Neural progenitor cell (in vitro differentiated cells): ENCODE measurements at regions not wholly inside any gene's neighbourhood (a gene's known extent, or its start where the extent isn't known, plus 50 kb on each side); places are given as distances from the start of the nearest gene placed in this dataset.

ENCODE experiments used
- EZH2 ChIP-seq: fragments of 200-600 bp; sonication (generic); IDR thresholded peaks from 2 replicates; pipeline ENCODE4 v1.6.1; 2017; ENCODE audit warnings: antibody characterized with exemption, mild to moderate bottlenecking, moderate library complexity
- EZH2phosphoT487 ChIP-seq: fragments of 200-600 bp; sonication (generic); IDR thresholded peaks from 2 replicates; pipeline ENCODE4 v1.6.1; 2017; ENCODE audit warnings: antibody characterized with exemption
- TF ChIP-seq, protein P1 (sequence below): fragments of 200-600 bp; sonication (generic); IDR thresholded peaks from 2 replicates; pipeline ENCODE4 v1.5.1; 2017; ENCODE audit warnings: antibody characterized with exemption, mild to moderate bottlenecking

DNA sequence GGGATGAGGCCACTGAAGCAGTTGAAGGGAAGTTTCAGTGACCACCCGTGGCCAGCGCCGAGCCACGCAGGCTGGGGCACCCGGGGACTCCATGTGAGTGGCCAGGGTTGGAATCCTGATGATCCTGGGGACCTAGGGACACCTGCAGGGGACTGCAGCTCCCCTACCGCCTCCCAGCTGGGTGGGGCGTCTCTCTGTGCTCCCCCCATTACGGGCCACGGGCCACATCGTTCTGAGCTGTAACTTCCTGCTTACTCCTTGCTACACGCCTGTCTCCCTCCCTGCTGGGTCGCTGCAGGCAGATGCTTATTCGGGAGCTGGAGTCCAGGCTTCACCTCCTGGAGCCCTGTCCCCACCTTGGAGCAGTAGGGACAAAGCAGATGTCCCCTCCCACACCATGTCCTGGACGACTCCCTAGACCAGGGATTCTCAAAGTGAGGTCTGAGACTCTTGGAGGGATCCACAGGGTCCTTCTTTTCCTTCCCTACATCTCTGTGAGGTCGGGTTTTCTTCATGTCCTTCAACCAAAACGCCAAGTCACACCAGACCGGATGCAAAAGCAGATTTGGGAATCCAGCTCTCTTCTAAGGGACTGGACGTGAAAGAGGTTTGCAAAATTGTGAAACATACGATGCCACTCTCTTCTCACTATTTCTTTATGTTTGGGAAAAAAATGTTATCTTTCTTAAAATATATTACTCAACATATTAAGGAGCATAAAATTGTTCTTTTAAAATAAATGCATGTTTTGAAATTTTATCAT is 85.9 kb upstream of the NCOR2 start:
- no peak for TF ChIP-seq EZH2
- TF ChIP-seq, protein P1, sequence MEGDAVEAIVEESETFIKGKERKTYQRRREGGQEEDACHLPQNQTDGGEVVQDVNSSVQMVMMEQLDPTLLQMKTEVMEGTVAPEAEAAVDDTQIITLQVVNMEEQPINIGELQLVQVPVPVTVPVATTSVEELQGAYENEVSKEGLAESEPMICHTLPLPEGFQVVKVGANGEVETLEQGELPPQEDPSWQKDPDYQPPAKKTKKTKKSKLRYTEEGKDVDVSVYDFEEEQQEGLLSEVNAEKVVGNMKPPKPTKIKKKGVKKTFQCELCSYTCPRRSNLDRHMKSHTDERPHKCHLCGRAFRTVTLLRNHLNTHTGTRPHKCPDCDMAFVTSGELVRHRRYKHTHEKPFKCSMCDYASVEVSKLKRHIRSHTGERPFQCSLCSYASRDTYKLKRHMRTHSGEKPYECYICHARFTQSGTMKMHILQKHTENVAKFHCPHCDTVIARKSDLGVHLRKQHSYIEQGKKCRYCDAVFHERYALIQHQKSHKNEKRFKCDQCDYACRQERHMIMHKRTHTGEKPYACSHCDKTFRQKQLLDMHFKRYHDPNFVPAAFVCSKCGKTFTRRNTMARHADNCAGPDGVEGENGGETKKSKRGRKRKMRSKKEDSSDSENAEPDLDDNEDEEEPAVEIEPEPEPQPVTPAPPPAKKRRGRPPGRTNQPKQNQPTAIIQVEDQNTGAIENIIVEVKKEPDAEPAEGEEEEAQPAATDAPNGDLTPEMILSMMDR = no peak
- no peak for TF ChIP-seq EZH2phosphoT487
